Naive B cell (primary cell): ENCODE measurements at regions not wholly inside any gene's neighbourhood (a gene's known extent, or its start where the extent isn't known, plus 50 kb on each side); places are given as distances from the start of the nearest gene placed in this dataset.

Experiments
- ATAC-seq, 2 donors: fragments of 150-1000 bp; cut with Tn5 transposase; 2 replicates each; pipeline ENCODE4 v1.10.0; 2021; ENCODE audit warnings: low read depth in 2 of 2, mild to moderate bottlenecking in 2 of 2, moderate library complexity in 2 of 2
- DNase-seq: peaks from one replicate; pipeline ENCODE4 v3.0.0; 2022
- H3K27ac Mint-ChIP-seq, 6 donors: one replicate each; pipeline ENCODE4 v1.8.0; 2020 to 2022; ENCODE audit warnings: mild to moderate bottlenecking in 6 of 6, mixed read lengths in 6 of 6, moderate library complexity in 5 of 6, inconsistent platforms in 2 of 6
- H3K27me3 Mint-ChIP-seq, 3 donors: one replicate each; pipeline ENCODE4 v1.8.0; 2021 to 2022; ENCODE audit warnings: mixed read lengths in 3 of 3, mild to moderate bottlenecking in 1 of 3
- H3K36me3 Mint-ChIP-seq, 2 donors: one replicate each; pipeline ENCODE4 v1.8.0; 2020 to 2022; ENCODE audit warnings: mixed read lengths in 2 of 2, inconsistent platforms in 1 of 2, mild to moderate bottlenecking in 1 of 2
- H3K4me1 Mint-ChIP-seq, 3 donors: one replicate each; pipeline ENCODE4 v1.8.0; 2020 to 2022; ENCODE audit warnings: mixed read lengths in 3 of 3, inconsistent platforms in 1 of 3, mild to moderate bottlenecking in 1 of 3, moderate library complexity in 1 of 3
- H3K4me3 Mint-ChIP-seq, 8 donors: one replicate each; pipeline ENCODE4 v1.8.0; 2020 to 2022; ENCODE audit warnings: mild to moderate bottlenecking in 8 of 8, mixed read lengths in 8 of 8, moderate library complexity in 8 of 8, inconsistent platforms in 2 of 8
- H3K9me3 Mint-ChIP-seq, 7 donors: one replicate each; pipeline ENCODE4 v1.8.0; 2020 to 2022; ENCODE audit warnings: mixed read lengths in 7 of 7, mild to moderate bottlenecking in 5 of 7, inconsistent platforms in 2 of 7, moderate library complexity in 1 of 7

DNA sequence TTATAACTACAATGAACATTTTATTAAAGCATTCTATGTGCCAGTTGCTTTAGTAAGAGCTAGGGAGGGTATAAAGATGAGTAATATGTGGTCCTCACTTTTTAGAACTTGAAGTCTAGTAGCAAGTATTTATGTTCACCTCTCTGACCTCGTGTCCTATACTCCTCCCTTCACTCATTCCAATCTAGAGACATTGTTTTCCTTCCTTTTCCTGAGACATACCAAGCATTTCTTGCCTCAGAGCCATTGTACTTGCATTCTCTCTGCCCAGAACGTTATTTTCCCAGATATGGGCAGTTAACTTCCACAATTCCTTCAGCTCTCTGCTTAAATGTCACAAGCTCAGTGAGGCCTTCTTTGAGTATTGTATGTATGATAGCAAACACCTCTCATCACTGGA is 408.6 kb downstream of the PDCD6IP start:
- DNase-seq (no peak), ATAC-seq (no peak)
- Mint-ChIP-seq H3K4me1 (peaks cover 32 to 45% (median 38%) of the 10 kb centered on the region in 3 donors), H3K27me3 (no peaks in the 10 kb centered on the region), H3K4me3 (no peak overlapping the region), H3K27ac (peak overlapping the region in 1 of 6 donors; percentile 65), H3K36me3 (peaks cover 5 to 6% of the 10 kb centered on the region in 2 donors), H3K9me3 (peaks cover 0 to 2% (median 0%) of the 10 kb centered on the region in 7 donors)

DNA sequence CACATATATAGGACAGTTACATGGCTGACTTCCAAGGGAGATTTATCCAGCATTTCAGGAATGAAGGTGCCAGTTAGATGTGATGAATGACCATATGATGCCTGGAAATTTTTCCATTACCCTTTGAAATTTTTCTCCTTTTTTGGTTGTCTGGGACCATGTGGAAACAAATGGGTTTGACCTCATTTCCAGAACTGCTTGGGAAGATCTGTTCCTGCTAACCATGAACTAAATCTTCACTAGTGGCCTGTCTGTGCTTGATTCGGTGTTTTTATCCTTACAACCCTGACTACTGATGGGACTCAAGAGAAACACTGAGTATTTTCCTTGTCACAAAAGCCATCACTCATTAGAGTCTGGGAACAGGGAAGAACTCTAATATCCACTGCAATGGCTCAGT is 409.4 kb downstream of the PDCD6IP start:
- Mint-ChIP-seq H3K4me1 (peaks cover 32 to 45% (median 38%) of the 10 kb centered on the region in 3 donors), H3K9me3 (no peaks in the 10 kb centered on the region), H3K36me3 (peaks cover 5 to 6% of the 10 kb centered on the region in 2 donors), H3K27me3 (no peaks in the 10 kb centered on the region), H3K27ac (no peak overlapping the region), H3K4me3 (no peak overlapping the region)
- ATAC-seq: no peak
- no peak for DNase-seq

GRCh38 chr3:34212175-34212574 is 413.7 kb downstream of the PDCD6IP start:
- DNase-seq: no peak
- no peaks in the 10 kb centered on the region for H3K9me3 Mint-ChIP-seq
- H3K27me3 Mint-ChIP-seq: no peaks in the 10 kb centered on the region
- ATAC-seq: no peak
- H3K4me1 Mint-ChIP-seq: peaks cover 24 to 49% (median 49%) of the 10 kb centered on the region in 3 donors
- peaks cover 5 to 6% of the 10 kb centered on the region in 2 donors for H3K36me3 Mint-ChIP-seq
- no peak overlapping the region for H3K4me3 Mint-ChIP-seq
- peak overlapping the region in 4 of 6 donors; percentile 34 to 86 (median 82) for H3K27ac Mint-ChIP-seq

GRCh38 chr3:34212656-34213055 is 414.2 kb downstream of the PDCD6IP start:
- Mint-ChIP-seq H3K27me3 (no peaks in the 10 kb centered on the region), H3K4me3 (no peak overlapping the region), H3K36me3 (peaks cover 5 to 6% of the 10 kb centered on the region in 2 donors), H3K4me1 (peaks cover 25 to 49% (median 49%) of the 10 kb centered on the region in 3 donors), H3K27ac (peak overlapping the region in 4 of 6 donors; percentile 21 to 86 (median 82)), H3K9me3 (no peaks in the 10 kb centered on the region)
- no peak for DNase-seq
- no peak for ATAC-seq

GRCh38 chr3:34213478-34213877 is 415.0 kb downstream of the PDCD6IP start:
- no peak overlapping the region for H3K4me3 Mint-ChIP-seq
- H3K4me1 Mint-ChIP-seq: peaks cover 25 to 54% (median 52%) of the 10 kb centered on the region in 3 donors
- no peak overlapping the region for H3K27ac Mint-ChIP-seq
- DNase-seq: no peak
- peaks cover 10 to 11% of the 10 kb centered on the region in 2 donors for H3K36me3 Mint-ChIP-seq
- no peaks in the 10 kb centered on the region for H3K9me3 Mint-ChIP-seq
- no peaks in the 10 kb centered on the region for H3K27me3 Mint-ChIP-seq
- no peak for ATAC-seq

- ATAC-seq (no peak), DNase-seq (no peak)
- Mint-ChIP-seq H3K4me3 (peak overlapping the region in 5 of 8 donors; percentile 5 to 55 (median 17)), H3K4me1 (peaks cover 20 to 48% (median 42%) of the 10 kb centered on the region in 3 donors), H3K27me3 (no peaks in the 10 kb centered on the region), H3K36me3 (peaks cover 8% of the 10 kb centered on the region in 2 donors), H3K9me3 (no peaks in the 10 kb centered on the region), H3K27ac (peak overlapping the region in 5 of 6 donors; percentile 2 to 94 (median 61))
These were observed 418.4 kb downstream of the PDCD6IP start for GRCh38 chr3:34216711-34217335.

DNA sequence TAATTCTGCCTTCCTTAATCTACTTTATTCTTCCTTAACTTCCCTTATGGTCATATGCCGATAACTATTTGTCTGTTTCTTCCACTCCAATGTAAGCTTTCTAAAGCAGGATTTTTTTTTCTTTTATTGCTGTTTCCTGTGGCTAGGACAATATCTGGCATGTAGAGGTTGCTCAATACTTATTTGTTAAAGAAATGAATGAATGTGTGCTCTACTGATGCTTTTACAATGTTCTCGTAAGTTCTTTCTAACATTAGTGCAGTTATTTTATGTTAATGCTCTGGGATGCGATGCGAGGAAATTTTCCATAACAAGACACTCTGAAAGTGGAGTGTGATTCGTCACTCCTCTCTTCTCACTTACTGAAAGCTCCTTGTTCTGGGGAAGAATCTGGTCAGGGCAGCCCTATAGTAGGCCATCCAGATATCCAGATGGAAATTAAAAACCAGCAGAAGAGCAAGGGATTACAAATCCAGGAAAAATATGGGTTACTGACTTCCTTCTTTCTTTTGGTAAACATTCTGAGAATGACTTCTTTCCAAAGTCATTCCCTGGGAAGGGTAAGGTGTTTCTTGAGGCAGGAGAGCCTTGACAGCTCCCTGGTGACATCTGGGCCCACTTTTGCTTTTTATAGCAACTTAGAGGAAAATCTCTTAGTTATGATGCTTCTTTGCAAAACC is 420.4 kb downstream of the PDCD6IP start:
- ATAC-seq (no peak), DNase-seq (no peak)
- peaks cover 8 to 12% of the 10 kb centered on the region in 2 donors for H3K36me3 Mint-ChIP-seq
- peaks cover 23 to 34% (median 31%) of the 10 kb centered on the region in 3 donors for H3K4me1 Mint-ChIP-seq
- no peaks in the 10 kb centered on the region for H3K9me3 Mint-ChIP-seq
- H3K4me3 Mint-ChIP-seq: no peak overlapping the region
- peak overlapping the region in 4 of 6 donors; percentile 5 to 94 (median 15) for H3K27ac Mint-ChIP-seq
- H3K27me3 Mint-ChIP-seq: no peaks in the 10 kb centered on the region

- peaks cover 12 to 13% of the 10 kb centered on the region in 2 donors for H3K36me3 Mint-ChIP-seq
- no peaks in the 10 kb centered on the region for H3K9me3 Mint-ChIP-seq
- peaks cover 28 to 38% (median 31%) of the 10 kb centered on the region in 3 donors for H3K4me1 Mint-ChIP-seq
- H3K4me3 Mint-ChIP-seq: no peak overlapping the region
- DNase-seq (no peak), ATAC-seq (no peak)
- H3K27me3 Mint-ChIP-seq: no peaks in the 10 kb centered on the region
- H3K27ac Mint-ChIP-seq: peak overlapping the region in 1 of 6 donors; percentile 54
These were observed 421.1 kb downstream of the PDCD6IP start for GRCh38 chr3:34219556-34219955.

GRCh38 chr3:34225821-34226366 is 427.5 kb downstream of the PDCD6IP start:
- Mint-ChIP-seq H3K4me3 (no peak overlapping the region), H3K27me3 (no peaks in the 10 kb centered on the region), H3K4me1 (peaks cover 9 to 28% (median 13%) of the 10 kb centered on the region in 3 donors), H3K27ac (peak overlapping the region in 4 of 6 donors; percentile 2 to 76 (median 42)), H3K36me3 (peaks cover 4 to 7% of the 10 kb centered on the region in 2 donors), H3K9me3 (no peaks in the 10 kb centered on the region)
- DNase-seq (no peak), ATAC-seq (no peak)

DNA sequence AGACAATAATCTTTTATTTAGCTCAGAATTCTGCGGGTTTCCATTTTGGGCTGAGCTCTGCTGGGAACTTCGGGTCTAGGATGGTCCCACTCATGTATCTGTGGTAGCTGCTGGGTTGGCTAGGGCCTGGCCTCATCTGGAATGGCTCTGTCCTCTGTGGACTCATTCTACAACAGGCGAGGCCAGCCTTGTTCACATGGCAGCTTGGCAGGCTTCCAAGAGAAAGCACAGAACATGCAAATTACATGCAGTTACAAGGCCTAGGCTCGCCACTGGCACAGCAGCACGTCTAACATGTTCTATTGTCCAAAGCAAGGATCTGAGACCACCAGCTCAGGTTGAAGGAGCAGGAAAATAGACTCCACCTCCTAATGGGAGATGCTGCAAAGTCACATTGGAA is 431.4 kb downstream of the PDCD6IP start:
- no peak for ATAC-seq
- Mint-ChIP-seq H3K27me3 (no peaks in the 10 kb centered on the region), H3K4me3 (peak overlapping the region in 1 of 8 donors; percentile 53), H3K36me3 (no peaks in the 10 kb centered on the region), H3K27ac (no peak overlapping the region), H3K9me3 (no peaks in the 10 kb centered on the region), H3K4me1 (peaks cover 3 to 6% (median 3%) of the 10 kb centered on the region in 3 donors)
- DNase-seq: no peak

GRCh38 chr3:34235096-34235495 is 436.7 kb downstream of the PDCD6IP start:
- Mint-ChIP-seq H3K27me3 (no peaks in the 10 kb centered on the region), H3K9me3 (no peaks in the 10 kb centered on the region), H3K27ac (no peak overlapping the region), H3K4me1 (peaks cover 0 to 6% (median 0%) of the 10 kb centered on the region in 3 donors), H3K36me3 (no peaks in the 10 kb centered on the region), H3K4me3 (no peak overlapping the region)
- DNase-seq (no peak), ATAC-seq (no peak)

DNA sequence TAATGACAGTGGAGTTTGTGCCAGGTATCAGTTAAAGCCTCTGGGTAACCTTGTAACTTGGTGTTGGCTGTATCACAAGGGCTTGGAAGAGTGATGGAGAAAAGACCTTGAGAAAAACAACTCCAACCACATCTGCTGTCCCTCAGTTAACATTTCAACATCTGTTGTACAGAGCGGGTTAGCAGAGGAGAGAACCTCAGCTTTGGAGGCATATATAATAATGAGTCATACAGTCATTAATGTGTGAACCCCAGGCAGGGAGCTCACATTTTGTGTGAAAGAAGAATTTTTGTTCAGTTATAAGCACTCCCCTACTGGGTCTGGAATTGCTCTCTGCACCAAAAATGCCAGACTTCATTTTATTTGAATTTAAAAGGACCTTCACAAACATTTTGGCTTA is 439.5 kb downstream of the PDCD6IP start:
- no peak overlapping the region for H3K27ac Mint-ChIP-seq
- peaks cover 0 to 6% (median 3%) of the 10 kb centered on the region in 3 donors for H3K4me1 Mint-ChIP-seq
- ATAC-seq: no peak
- no peaks in the 10 kb centered on the region for H3K27me3 Mint-ChIP-seq
- DNase-seq: no peak
- peak overlapping the region in 1 of 8 donors; percentile 13 for H3K4me3 Mint-ChIP-seq
- H3K9me3 Mint-ChIP-seq: no peaks in the 10 kb centered on the region
- H3K36me3 Mint-ChIP-seq: peaks cover 0 to 5% of the 10 kb centered on the region in 2 donors

GRCh38 chr3:34238407-34238806 is 440.0 kb downstream of the PDCD6IP start:
- Mint-ChIP-seq H3K36me3 (peaks cover 0 to 5% of the 10 kb centered on the region in 2 donors), H3K4me1 (peaks cover 0 to 6% (median 3%) of the 10 kb centered on the region in 3 donors), H3K27ac (peak overlapping the region in 2 of 6 donors; percentile 23 to 30), H3K4me3 (peak overlapping the region in 1 of 8 donors; percentile 13), H3K9me3 (no peaks in the 10 kb centered on the region), H3K27me3 (no peaks in the 10 kb centered on the region)
- ATAC-seq (no peak), DNase-seq (no peak)
